GM21737 (cell line): ENCODE measurements at regions not wholly inside any gene's neighbourhood (a gene's known extent, or its start where the extent isn't known, plus 50 kb on each side); places are given as distances from the start of the nearest gene placed in this dataset.
"Not testable (repeated sequence)": the region's sequence is repeated elsewhere in the genome, so short reads cannot be mapped to it uniquely, and the experiment has no call there.

Source experiments
- ATAC-seq: cut with Tn5 transposase; IDR thresholded peaks from one replicate; pipeline ENCODE4 v1.9.1; 2021; ENCODE audit warnings: mild to moderate bottlenecking, moderate library complexity; ENCODE audit not compliant: unreplicated experiment

DNA sequence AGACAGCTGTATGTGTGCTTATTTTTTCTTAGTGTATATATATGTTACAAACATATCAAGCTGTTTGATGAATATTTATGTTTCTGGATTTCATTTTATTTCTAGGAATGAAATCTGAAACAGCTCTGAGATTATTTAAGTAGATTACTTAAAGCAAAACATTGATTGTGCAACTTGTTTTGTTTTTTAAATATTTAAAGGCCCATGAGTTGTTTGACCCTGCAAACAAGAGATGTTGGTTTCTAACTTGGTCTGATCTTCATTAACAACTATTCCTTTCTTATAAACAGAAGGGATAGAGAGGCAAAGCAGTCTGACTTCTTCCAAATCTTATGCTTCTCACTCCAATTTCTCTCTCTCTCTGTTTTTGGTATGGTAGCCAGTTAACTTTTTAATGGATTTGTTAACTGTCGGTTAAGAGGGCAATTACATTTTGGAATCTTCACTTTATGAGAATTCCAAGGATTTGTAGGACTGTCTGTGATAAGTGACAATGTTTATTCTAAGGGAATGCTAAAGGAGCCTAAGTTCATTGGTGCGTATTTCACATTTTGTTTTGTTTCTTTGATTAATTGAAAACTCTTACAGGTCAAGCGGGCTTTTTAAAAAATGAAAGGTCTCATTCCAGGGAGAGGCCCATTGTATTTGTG is 102.6 kb upstream of the HMGA2 start:
- no peak for ATAC-seq

DNA sequence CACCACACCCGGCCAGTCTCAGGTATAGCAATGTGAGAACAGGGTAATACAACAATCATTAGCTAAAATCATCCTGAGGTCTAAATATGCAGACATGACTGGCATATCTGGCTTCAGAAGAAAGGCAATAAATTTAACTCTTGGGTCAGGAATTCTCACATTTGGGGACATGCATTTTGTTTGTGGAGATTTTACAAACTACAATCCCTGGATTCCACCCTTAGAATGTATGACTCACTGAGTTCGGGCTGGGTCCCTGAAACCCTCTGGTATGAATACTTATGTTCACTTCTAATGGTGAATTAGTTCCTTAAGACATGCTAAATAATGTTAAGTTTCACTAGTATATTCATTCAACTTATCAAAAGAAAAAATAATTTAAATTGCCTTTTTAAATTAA is 98.9 kb upstream of the HMGA2 start:
- no peak for ATAC-seq

GRCh38 chr12:65728455-65728847 is 95.8 kb upstream of the HMGA2 start:
- no peak for ATAC-seq

GRCh38 chr12:65728848-65729793 is 95.2 kb upstream of the HMGA2 start:
- ATAC-seq: no peak

- no peak for ATAC-seq
Measured at GRCh38 chr12:65731771-65732170, 92.5 kb upstream of the HMGA2 start.

DNA sequence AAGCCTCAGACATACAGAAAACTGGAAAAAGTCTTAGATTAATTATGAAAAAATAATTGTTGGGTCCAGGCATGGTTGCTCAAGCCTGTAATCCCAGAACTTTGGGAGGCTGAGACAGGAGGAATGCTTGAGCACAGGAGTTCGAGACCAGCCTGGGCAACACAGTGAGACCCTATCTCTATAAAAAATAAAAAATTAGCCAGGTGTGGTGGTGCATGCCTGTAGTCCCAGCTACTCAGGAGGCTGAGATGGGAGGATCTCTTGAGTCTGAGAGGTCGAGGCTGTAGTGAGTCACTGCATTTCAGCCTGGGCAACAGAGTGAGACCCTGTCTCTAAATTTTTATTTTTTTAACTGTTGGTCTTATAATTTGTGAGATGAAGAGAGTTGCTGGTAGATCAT is 90.6 kb upstream of the HMGA2 start:
- ATAC-seq: not testable (repeated sequence)

GRCh38 chr12:65734226-65734625 is 90.1 kb upstream of the HMGA2 start:
- no peak for ATAC-seq

DNA sequence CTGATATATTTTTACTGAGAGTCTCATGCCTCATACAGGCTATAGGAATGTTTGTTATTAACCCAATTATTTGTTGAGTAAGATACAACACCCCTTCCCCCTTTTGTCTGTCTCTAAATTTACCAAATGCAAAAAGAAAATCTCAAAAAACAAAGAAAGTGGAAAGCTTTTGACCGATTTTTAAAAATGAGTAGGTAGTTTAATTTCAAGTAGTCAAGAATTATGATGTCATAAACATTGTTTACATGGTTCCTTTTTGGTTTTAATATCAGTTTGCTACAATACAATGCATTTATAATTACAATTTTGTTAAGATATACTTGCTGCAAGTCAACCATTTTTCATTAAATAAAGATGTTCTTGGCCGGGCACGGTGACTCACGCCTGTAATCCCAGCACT is 84.7 kb upstream of the HMGA2 start:
- no peak for ATAC-seq

DNA sequence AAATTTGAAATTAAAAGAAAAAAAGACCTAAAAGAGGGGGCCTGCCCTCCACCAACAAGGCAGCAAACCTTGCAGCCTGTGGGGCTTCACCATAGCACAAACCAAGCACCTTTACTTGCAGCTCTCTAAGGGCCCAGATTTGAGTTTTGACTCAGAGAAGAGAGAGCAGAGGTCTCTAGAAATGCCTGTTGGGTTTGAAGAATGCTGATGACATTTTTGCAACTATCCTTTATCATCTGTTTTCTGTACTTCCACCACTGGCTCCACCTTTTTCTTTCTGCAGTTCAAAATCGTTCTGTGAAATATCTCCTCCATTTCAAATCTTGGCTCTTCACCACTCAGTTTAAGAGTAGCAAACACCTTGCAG is 83.8 kb upstream of the HMGA2 start:
- ATAC-seq: no peak

GRCh38 chr12:65740873-65741600 is 83.2 kb upstream of the HMGA2 start:
- no peak for ATAC-seq

DNA sequence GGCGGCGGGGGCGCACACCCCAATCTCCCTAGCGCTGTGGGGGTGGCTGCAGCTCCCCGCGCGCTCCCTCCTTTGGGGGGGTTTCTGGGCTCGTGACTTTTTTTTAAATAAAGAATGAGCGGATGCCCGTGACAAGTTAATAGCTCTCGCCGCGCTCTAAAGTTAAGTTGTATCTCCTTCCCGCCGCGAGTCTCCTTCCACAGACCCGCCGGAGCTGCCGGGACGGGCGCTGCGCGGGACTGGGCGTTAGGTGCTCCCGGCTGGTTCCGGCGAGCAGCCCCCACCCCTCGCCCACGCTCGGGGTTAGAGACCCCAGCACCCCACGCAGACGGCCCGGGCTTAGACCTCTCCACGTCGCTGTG is 82.6 kb upstream of the HMGA2 start:
- ATAC-seq: no peak

- no peak for ATAC-seq
Measured at GRCh38 chr12:65742018-65743010, 82.0 kb upstream of the HMGA2 start.

GRCh38 chr12:65744236-65744840 is 79.9 kb upstream of the HMGA2 start:
- ATAC-seq: not testable (repeated sequence)

- no peak for ATAC-seq
Measured at GRCh38 chr12:65747338-65747737, 76.9 kb upstream of the HMGA2 start.

DNA sequence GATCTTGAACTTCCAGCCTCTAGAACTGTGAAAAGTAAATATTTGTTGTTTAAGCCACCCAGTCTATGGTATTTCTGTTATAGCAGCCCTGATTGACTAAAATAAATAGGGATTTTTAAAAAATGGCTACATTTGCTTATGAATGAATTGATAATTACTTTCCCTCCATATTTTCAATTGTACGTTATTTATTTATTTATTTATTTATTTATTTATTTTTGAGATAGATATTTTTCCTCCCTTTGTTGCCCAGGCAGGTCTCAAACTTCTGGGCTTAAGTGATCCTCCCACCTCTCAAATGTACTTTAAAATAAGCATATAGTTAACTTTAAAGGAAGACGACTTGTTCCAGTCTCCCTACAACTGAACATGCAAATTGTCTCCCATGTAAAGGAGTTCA is 76.0 kb upstream of the HMGA2 start:
- ATAC-seq: no peak

DNA sequence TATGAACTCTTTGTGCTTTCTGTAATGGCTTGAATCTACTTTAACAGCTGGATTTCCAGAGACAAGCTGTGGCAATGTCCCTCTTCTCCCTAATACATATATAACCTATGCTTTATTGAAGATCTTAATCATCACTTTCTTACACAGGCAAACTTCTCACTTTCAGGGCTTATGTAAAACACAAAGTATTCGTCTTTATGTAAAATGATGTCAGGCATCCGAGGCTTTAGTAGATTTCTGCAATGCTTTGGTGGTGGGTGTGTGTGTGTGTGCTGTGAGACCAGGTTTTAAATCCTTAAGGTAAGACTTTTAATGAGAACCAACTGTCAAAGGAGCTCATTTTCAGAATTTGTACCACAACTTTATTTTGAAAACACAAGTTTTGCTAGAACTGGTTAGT is 70.0 kb upstream of the HMGA2 start:
- ATAC-seq: no peak

DNA sequence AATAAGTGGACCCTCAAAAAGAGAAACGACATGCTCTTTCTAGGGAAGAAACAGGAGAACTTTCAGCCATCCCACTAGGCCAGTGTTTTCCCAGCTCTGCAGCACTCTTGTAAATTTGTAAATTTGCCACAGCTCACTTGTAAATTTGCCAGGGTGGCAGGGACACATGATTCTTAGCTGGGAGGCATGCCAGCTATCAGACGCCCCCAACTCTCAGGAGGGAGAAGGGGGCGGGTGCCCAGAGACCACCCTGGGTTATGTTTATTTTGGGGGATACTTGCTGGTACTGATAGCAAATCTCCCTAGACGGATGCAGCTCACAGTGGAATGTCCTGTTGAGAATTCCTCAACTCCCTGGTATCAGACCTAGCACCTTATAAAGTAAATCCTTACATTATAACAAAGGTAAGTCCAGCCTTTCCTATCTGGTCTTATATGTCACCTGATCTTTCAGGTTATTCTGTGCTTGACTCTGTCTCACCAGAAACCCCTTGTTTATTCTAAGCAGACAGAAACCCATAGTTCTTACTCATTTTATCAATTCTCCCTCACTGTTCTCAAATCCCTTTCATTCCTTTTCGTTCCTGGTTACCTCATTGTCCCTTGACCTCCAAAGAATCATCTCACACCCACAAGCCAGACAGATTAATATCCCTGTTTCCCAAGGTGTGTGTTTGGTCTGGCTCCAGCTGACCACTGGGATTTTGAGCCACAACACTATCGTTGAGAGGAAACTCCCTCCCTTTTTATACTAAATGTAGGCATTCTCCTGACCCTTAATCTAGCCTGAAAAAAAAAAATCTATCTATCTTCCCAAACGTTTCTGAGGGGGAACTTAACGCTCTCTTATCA is 69.3 kb upstream of the HMGA2 start:
- ATAC-seq: no peak

- no peak for ATAC-seq
Measured at GRCh38 chr12:65755596-65755978, 68.7 kb upstream of the HMGA2 start.

GRCh38 chr12:65756267-65756666 is 68.0 kb upstream of the HMGA2 start:
- ATAC-seq: no peak
